ENCODE measurements at regions not wholly inside any gene's neighbourhood (a gene's known extent, or its start where the extent isn't known, plus 50 kb on each side); places are given as distances from the start of the nearest gene placed in this dataset.
"Not testable (repeated sequence)": the region's sequence is repeated elsewhere in the genome, so short reads cannot be mapped to it uniquely, and the experiment has no call there.

- DNase-seq (ENCODE audit: insufficient read length) (no peak), FAIRE-seq (no peak)
- TF ChIP-seq TAF1 (IDR thresholded peaks at IDR 0.05; ENCODE audit: borderline replicate concordance, low read depth, low read length) (no peak), POLR2AphosphoS5 (IDR thresholded peaks at IDR 0.05; ENCODE audit: low read depth, low read length) (no peak), POLR2A (IDR thresholded peaks at IDR 0.05; ENCODE audit: low read depth, low read length) (no peak)
Observed at GRCh38 chr4:43163101-43163792, 270.7 kb downstream of the GRXCR1 start.

GRCh38 chr4:43189741-43190140 is 297.2 kb downstream of the GRXCR1 start:
- DNase-seq (ENCODE audit: insufficient read length) (no peak), FAIRE-seq (no peak)
- TF ChIP-seq POLR2AphosphoS5 (IDR thresholded peaks at IDR 0.05; ENCODE audit: low read depth, low read length) (no peak), TAF1 (IDR thresholded peaks at IDR 0.05; ENCODE audit: borderline replicate concordance, low read depth, low read length) (no peak), POLR2A (IDR thresholded peaks at IDR 0.05; ENCODE audit: low read depth, low read length) (no peak)

GRCh38 chr4:43212576-43212975 is 320.1 kb downstream of the GRXCR1 start:
- not testable (repeated sequence) for FAIRE-seq

GRCh38 chr4:43223820-43224219 is 331.3 kb downstream of the GRXCR1 start:
- FAIRE-seq (no peak), DNase-seq (ENCODE audit: insufficient read length) (no peak)

More at GRCh38 chr4:43212576-43212975, 320.1 kb downstream of the GRXCR1 start:
- DNase-seq (ENCODE audit: insufficient read length): not testable (repeated sequence)

GRCh38 chr4:43224559-43224958 is 332.0 kb downstream of the GRXCR1 start:
- FAIRE-seq: no peak
- no peak for TF ChIP-seq TAF1 (IDR thresholded peaks at IDR 0.05; ENCODE audit: borderline replicate concordance, low read depth, low read length)
- TF ChIP-seq POLR2AphosphoS5 (IDR thresholded peaks at IDR 0.05; ENCODE audit: low read depth, low read length): no peak
- no peak for TF ChIP-seq POLR2A (IDR thresholded peaks at IDR 0.05; ENCODE audit: low read depth, low read length)
- no peak for DNase-seq (ENCODE audit: insufficient read length)

More at GRCh38 chr4:43223820-43224219, 331.3 kb downstream of the GRXCR1 start:
- no peak for TF ChIP-seq TAF1 (IDR thresholded peaks at IDR 0.05; ENCODE audit: borderline replicate concordance, low read depth, low read length)
- no peak for TF ChIP-seq POLR2A (IDR thresholded peaks at IDR 0.05; ENCODE audit: low read depth, low read length)
- no peak for TF ChIP-seq POLR2AphosphoS5 (IDR thresholded peaks at IDR 0.05; ENCODE audit: low read depth, low read length)

GRCh38 chr4:43233321-43233720 is 340.8 kb downstream of the GRXCR1 start:
- no peak for FAIRE-seq
- TF ChIP-seq TAF1 (IDR thresholded peaks at IDR 0.05; ENCODE audit: borderline replicate concordance, low read depth, low read length) (no peak), POLR2AphosphoS5 (IDR thresholded peaks at IDR 0.05; ENCODE audit: low read depth, low read length) (no peak), POLR2A (IDR thresholded peaks at IDR 0.05; ENCODE audit: low read depth, low read length) (no peak)
- DNase-seq (ENCODE audit: insufficient read length): no peak

GRCh38 chr4:43234626-43235415 is 342.3 kb downstream of the GRXCR1 start:
- no peak for TF ChIP-seq POLR2A (IDR thresholded peaks at IDR 0.05; ENCODE audit: low read depth, low read length)
- TF ChIP-seq TAF1 (IDR thresholded peaks at IDR 0.05; ENCODE audit: borderline replicate concordance, low read depth, low read length): no peak
- TF ChIP-seq POLR2AphosphoS5 (IDR thresholded peaks at IDR 0.05; ENCODE audit: low read depth, low read length): no peak
- FAIRE-seq (no peak), DNase-seq (ENCODE audit: insufficient read length) (no peak)

GRCh38 chr4:43238008-43238407 is 345.5 kb downstream of the GRXCR1 start:
- TF ChIP-seq TAF1 (IDR thresholded peaks at IDR 0.05; ENCODE audit: borderline replicate concordance, low read depth, low read length) (no peak), POLR2A (IDR thresholded peaks at IDR 0.05; ENCODE audit: low read depth, low read length) (no peak), POLR2AphosphoS5 (IDR thresholded peaks at IDR 0.05; ENCODE audit: low read depth, low read length) (no peak)
- FAIRE-seq: no peak

GRCh38 chr4:43238585-43238984 is 346.1 kb downstream of the GRXCR1 start:
- no peak for FAIRE-seq
- no peak for TF ChIP-seq POLR2AphosphoS5 (IDR thresholded peaks at IDR 0.05; ENCODE audit: low read depth, low read length)
- TF ChIP-seq TAF1 (IDR thresholded peaks at IDR 0.05; ENCODE audit: borderline replicate concordance, low read depth, low read length): no peak
- no peak for TF ChIP-seq POLR2A (IDR thresholded peaks at IDR 0.05; ENCODE audit: low read depth, low read length)
- DNase-seq (ENCODE audit: insufficient read length): no peak

More at GRCh38 chr4:43238008-43238407, 345.5 kb downstream of the GRXCR1 start:
- DNase-seq (ENCODE audit: insufficient read length): no peak

- no peak for DNase-seq (ENCODE audit: insufficient read length)
- FAIRE-seq: no peak
- TF ChIP-seq TAF1 (IDR thresholded peaks at IDR 0.05; ENCODE audit: borderline replicate concordance, low read depth, low read length) (no peak), POLR2AphosphoS5 (IDR thresholded peaks at IDR 0.05; ENCODE audit: low read depth, low read length) (no peak), POLR2A (IDR thresholded peaks at IDR 0.05; ENCODE audit: low read depth, low read length) (no peak)
Observed at GRCh38 chr4:43241104-43241503, 348.6 kb downstream of the GRXCR1 start.

GRCh38 chr4:43242606-43243005 is 350.1 kb downstream of the GRXCR1 start:
- FAIRE-seq: no peak
- DNase-seq (ENCODE audit: insufficient read length): no peak
- TF ChIP-seq POLR2A (IDR thresholded peaks at IDR 0.05; ENCODE audit: low read depth, low read length) (no peak), TAF1 (IDR thresholded peaks at IDR 0.05; ENCODE audit: borderline replicate concordance, low read depth, low read length) (no peak), POLR2AphosphoS5 (IDR thresholded peaks at IDR 0.05; ENCODE audit: low read depth, low read length) (no peak)

All from GM12892 (cell line).